ENCODE measurements at regions not wholly inside any gene's neighbourhood (a gene's known extent, or its start where the extent isn't known, plus 50 kb on each side); places are given as distances from the start of the nearest gene placed in this dataset.
"Not testable (repeated sequence)": the region's sequence is repeated elsewhere in the genome, so short reads cannot be mapped to it uniquely, and the experiment has no call there.

DNA sequence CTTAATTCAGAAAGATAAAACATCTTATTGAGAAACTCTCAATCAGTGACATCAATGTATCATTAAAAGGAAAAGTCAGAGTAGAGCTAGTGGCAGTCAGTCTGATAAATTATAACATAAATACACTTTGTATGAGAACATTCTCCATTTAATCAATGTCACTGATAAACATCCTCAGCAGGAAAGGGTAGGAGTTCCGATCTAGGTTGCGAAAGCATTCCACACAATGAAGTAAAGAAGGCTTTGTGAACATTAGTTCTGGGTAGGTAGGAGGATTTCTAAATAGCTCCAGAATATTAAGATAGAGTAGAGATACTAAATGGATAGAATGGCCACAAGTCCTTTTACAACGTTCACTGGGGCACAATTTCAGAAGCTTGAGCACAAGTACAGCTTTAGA is 179.7 kb upstream of the MALRD1 start:
- DNase-seq, result no peak

DNA sequence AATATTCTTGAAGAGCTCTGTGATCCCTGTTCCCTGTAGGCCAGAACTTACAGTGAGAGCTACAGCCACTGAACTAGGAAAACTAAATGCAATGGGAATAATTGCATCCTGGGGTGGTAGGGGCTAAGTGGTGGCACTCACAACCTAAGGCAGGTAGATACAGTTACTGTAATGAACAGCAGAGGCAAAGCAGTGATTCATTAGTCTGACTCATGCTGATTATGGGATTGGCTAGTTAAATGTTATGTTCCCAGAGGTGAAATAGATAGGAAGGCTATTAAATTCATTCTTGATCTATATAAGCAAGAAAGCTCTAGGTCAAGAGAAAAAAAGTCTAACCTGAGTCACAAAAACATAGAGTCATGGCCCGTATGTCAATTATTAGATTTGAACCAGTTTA is 173.1 kb upstream of the MALRD1 start:
- DNase-seq, result no peak

DNA sequence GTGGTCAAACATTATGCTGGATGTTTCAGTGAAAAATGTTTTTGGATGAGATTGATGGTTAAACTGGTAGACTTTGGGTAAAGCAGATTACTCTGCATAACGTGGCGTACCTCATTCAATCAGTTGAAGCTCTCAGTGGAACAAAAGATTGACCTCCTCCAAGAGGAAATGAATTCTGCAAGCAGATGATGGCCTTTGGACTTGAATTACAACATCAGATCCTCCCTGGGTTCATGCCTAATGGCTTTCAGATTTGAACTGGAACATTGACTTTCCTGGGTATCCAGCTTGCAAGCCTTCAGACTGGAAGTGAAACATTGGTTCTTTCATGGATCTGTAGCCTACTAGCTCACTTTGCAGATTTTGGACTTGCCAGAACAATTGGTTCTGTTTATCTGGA is 169.3 kb upstream of the MALRD1 start:
- DNase-seq, result no peak

DNA sequence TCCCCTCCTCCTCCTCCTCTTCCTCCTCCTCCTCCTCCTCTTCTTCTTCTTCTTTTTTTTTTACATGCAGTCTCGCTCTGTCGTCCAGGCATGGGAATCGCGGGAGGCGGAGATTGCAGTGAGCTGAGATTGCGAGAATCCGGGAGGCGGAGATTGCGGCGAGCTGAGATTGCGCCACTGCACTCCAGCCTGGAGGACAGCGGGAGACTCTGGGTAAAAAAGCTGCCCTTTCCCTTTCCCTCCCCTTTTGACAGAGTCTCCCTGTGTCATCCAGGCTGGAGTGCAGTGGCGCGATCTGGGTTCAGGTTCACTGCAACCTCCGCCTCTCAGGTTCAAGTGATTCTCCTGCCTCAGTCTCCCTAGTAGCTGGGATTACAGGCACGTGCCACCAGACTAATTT is 168.1 kb upstream of the MALRD1 start:
- no peak for DNase-seq

DNA sequence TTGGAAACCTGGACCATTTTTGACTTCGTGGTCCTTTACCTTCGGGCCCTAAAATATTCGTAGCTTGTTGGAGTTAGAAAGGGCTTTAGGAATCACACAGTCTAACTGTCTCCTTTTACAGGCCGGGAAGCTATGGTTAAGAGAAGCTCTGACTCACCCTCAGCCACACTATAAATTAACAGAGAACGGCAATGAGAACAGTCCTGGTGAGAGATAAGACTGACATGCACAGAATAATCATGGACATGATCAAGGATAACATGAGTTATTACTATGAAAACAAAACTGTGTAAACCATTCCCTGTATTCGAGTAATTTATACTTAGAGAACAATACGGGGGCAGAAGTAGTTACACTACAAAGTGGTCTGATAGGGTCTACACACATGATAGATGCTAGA is 162.5 kb upstream of the MALRD1 start:
- DNase-seq, result no peak

DNA sequence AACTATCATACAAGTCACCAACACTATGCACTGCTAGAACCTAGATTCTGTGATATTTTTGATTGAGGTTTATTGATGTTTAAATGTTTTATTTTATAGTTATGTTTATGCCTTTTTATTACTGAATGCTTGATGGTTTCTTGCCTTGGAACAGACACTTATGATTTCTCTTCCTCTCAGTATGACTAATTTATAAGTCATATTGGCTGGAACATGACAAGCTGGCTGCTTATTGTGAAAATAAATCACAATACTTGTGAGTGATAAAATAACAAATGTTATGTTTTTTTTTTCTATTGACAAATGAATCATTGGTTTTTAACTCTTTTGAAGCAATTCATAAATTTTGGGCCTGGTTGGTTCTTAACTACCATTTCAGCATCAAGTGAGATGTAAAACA is 142.0 kb upstream of the MALRD1 start:
- no peak for DNase-seq

DNA sequence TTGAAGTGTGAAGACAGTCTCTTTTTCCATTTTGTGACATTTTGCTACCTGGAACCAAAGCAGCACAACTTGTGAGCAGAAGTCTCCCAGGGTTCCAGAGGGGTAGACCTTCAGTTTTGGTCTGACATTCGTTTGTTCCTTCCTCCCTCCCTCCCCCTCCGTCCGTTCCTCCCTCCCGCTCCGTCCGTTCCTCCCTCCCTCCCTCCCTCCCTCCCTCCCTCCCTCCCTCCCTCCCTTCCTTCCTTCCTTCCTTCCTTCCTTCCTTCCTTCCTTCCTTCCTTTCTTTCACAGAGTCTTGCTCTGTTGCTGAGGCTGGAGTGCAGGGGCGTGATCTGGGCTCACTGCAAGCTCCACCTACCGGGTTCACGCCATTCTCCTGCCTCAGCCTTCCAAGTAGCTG is 131.2 kb upstream of the MALRD1 start:
- not testable (repeated sequence) for DNase-seq

DNA sequence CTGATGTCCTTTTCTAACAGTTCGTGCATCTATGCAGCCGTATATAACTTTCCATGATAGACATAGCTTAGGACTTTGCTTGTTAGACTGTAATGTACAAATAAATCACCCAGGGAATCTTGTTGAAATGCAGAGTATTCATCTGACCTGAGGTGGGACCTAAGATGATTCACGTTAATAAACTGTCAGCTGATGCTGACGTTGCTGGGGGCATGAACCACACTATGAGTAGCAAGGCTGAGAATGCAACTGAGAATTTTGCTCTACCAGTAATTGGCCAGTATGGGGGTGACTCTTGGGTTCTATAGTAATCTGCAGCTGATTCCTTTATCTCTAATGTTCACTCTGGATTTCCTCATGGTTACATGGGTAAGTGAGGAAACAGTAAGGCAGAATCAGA is 130.1 kb upstream of the MALRD1 start:
- no peak for DNase-seq

DNA sequence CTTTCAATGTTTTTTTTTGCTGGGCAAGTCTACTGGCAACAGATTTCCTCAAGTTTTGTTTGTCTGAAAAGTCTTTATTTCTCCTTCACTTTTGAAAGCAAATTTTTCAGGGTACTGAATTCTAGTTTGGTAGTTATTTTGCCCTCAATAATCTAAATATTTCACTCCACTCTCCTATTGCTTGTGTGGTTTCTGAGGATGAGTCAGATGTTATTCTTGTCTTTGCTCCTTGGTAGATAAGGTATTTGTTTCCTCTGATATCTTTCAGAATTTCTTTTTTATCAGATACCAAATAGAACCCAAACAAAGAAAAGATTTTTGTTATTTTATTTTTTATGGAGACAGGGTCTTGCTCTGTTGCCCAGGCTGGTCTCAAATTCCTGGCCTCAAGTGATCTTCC is 99.2 kb upstream of the MALRD1 start:
- DNase-seq, result no peak

DNA sequence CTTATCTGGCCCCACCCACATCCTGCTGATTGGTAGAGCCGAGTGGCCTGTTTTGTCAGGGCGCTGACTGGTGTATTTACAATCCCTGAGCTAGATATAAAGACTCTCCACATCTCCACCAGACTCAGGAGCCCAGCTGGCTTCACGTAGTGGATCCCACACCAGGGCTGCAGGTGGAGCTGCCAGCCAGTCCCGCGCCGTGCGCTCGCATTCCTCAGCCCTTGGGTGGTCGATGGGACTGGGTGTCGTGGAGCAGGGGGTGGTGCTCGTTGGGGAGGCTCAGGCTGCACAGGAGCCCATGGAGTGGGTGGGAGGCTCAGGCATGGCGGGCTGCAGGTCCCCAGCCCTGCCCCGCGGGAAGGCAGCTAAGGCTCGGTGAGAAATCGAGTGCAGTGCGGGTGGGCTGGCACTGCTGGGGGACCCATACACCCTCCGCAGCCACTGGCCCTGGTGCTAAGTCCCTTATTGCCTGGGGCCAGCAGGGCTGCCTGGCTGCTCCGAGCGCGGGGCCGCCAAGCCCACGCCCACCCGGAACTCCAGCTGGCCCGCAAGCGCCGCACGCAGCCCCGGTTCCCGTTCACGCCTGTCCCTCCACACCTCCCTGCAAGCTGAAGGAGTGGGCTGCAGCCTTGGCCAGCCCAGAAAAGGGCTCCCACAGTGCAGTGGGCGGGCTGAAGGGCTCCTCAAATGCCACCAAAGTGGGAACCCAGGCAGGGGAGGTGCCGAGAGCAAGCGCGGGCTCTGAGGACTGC is 97.4 kb upstream of the MALRD1 start:
- DNase-seq, result not testable (repeated sequence)

DNA sequence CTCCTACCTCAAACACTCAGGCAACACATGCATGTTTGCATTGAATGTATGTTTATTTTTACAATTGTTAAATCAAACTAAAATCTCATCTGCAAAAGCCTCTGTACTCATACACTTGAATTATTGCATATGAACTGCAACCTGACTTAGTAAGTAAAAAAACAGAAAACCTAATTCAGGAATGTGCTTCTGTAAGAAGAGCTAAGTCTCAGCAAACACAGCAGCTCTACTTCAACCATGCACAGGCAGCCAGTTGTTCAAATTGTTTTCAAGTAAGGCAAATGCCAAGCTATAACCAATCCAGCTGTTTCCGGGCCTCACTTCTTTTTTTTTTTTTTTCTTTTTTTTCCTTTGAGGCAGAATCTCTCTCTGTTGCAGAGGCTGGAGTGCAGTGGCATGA is 93.5 kb upstream of the MALRD1 start:
- DNase-seq, result no peak

DNA sequence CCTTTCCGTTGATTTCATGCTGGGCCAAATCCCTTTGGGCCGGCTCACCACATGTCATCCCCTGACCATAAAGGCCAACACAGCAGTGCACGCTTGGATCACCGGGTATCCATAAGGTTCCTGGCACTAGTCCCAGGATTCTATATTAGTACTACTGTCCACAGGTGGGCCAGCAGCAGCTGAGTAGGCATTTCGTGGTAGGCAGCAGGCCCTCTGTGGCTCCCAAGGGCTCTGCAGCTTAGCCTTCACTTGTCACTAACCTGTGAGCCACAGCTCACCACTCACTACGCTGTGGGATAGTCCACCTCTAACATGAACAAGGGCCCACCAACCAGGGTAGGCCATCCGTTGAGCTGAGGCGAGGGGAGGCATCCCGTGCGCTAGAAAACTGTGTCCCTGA is 89.2 kb upstream of the MALRD1 start:
- DNase-seq, result no peak

DNA sequence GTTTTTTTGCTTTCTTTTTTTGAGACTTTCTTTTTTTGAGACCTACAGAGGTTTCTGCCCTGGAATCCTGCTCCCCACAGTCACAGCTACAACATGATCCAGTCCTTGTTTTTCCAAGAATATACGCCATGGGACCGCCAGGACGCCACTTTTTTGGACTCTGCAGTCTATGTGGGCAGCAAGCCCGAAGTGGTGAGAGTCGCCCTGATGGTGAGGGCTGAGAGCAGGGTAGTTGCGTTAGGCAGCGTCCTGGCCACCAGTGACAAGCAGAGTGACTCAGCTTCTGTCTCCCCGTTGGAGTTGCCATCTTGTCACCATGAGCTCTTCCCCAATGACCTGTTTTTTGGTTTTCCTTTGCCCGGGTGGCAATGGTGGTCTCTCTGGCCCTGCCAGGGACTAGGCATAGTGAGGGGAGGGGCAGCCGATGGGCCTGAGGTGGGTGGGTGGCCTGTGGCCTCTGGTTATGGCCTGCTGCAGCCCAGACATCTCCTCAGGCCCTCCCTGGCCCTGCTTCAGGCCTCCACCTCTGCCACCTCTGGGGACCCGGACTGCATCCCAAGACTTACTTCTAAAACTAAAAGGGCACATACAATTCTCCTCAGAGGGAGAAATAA is 88.0 kb upstream of the MALRD1 start:
- DNase-seq, result no peak

DNA sequence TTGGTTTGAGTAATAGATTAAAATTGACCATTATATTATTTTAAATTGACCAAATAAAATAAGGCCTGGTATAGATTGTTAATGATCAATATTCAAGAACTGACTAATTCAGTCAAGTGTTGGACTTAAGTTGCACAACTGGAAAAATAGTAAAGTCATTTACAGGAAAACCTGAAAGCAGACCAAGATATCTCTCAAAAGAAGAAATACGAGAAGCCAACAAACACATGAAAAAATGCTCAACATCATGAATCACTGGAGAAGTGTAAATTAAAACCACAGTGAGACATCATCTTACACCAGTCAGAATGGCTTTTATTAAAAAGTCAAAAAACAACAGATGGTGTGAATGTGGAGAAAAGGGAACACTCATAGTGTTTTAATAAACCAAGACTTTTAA is 80.4 kb upstream of the MALRD1 start:
- DNase-seq, result no peak

DNA sequence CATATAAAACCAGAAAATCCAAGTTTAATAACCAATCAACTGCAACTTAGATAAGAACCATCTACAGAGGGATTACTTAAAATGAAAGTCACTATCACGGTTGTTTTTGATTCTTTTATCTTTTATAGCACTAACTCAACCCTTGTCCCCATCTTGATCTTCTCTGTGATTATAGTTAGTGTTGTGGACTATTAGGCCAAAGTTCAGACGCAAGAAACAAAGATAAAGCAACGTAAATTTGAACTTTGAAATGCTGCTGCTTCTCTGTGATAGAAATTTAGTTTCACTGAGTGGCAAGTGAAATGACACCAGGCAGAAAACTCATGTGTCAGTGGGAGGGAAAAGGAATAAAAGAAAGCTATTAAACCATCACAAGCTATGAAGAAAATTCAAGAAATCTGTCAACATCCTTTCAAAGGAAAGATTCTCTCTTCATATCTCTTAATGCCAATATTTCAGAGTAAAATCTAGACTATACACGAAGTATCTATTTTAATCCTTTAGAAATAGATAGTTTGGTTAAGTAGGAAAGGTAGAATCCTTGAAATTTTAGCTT is 71.8 kb upstream of the MALRD1 start:
- DNase-seq, result no peak

DNA sequence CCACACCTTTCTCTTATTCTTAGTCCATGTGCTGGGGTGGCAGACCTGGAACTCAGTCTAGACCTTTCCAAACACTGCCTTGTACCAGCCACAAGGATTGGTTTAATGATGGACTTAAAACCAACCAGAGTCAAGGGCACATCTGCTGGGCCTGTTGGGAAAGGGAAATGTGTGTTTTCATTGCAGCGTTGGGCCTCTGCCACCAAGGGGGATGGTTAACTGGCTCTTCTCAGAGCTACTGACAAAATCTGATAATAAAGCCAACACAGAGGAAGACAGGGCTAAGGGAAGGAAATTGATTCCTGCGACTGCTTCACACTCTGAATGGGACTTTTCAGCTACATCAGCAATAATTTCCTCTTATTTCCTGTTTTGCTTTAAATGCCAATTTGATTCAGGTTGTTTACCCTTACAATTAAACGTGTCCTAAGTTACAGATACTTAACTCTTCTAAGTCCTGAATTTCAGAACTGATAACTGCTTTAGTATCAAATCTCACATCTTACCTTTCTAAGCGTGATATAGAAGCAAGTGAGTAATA is 68.4 kb upstream of the MALRD1 start:
- DNase-seq, result no peak

DNA sequence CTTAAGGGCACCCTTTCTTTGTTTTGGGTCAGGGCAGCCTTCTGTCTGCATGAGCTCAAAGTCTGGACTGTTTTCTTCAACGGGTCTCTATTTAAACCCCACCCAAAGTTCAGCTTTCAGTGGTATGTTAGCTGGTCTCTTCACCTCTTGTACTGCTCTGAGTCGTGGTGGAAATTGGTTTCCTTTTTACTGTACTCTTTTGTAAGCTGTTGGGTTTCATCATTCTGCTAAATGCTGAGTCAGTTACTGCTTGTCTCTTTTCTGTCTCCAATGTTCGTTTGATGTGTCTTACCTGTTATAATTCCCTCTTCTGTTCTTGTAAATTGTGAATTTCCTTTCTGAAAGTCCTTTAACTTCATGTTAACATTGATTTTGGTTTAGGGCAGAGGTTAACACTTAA is 64.1 kb upstream of the MALRD1 start:
- no peak for DNase-seq

DNA sequence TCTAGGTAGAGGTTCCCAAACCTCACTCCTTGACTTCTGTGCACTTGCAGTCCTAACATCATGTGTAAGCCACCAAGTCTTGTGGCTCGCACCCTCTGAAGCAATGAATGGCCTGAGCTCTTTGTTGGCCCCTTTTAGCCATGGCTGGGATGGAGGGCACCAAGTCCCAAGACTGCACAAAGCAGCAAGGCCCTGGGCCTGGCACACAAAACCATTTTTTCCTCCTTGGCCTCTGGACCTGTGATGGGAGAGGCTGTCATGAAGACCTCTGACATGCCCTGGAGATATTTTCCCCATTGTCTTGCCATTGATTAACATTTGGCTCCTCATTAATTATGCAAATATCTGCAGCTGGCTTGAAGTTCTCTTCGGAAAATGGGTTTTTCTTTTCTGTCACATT is 60.3 kb upstream of the MALRD1 start:
- no peak for DNase-seq
